Spleen (tissue), 7 donors: ENCODE measurements at regions not wholly inside any gene's neighbourhood (a gene's known extent, or its start where the extent isn't known, plus 50 kb on each side); places are given as distances from the start of the nearest gene placed in this dataset.

ENCODE experiments used
- POLR2A ChIP-seq, 3 donors: fragments of 450-650 bp; IDR thresholded peaks; one replicate each; pipeline ENCODE4 v1.5.1; 2017; ENCODE audit warnings: antibody characterized with exemption in 3 of 3, mild to moderate bottlenecking in 1 of 3
- TF ChIP-seq, protein P1 (sequence below), 11 experiments: fragments of 200-600 bp in 7 of 11; fragments of 450-650 bp in 4 of 11; sonication (generic) in 4 of 11; IDR thresholded peaks in 8 of 11; conservative IDR thresholded peaks in 3 of 11; 1 replicate in 7 of 11; 2 replicates in 4 of 11; pipeline versions ENCODE4 v1.4.0 to v1.8.0; 2016 to 2021; ENCODE audit warnings: antibody characterized with exemption in 11 of 11, inconsistent platforms in 4 of 11, mild to moderate bottlenecking in 1 of 11
- donor health status: DM: no; HTN: no; CAD: no; lungs with moderate emphysema.
- donor health status: DM: no; HTN: no; CAD: no.
- donor health status: DM: no; HTN: no; CAD: no.

- no peak for TF ChIP-seq POLR2A (IDR thresholded peaks at IDR 0.05)
- TF ChIP-seq, protein P1, sequence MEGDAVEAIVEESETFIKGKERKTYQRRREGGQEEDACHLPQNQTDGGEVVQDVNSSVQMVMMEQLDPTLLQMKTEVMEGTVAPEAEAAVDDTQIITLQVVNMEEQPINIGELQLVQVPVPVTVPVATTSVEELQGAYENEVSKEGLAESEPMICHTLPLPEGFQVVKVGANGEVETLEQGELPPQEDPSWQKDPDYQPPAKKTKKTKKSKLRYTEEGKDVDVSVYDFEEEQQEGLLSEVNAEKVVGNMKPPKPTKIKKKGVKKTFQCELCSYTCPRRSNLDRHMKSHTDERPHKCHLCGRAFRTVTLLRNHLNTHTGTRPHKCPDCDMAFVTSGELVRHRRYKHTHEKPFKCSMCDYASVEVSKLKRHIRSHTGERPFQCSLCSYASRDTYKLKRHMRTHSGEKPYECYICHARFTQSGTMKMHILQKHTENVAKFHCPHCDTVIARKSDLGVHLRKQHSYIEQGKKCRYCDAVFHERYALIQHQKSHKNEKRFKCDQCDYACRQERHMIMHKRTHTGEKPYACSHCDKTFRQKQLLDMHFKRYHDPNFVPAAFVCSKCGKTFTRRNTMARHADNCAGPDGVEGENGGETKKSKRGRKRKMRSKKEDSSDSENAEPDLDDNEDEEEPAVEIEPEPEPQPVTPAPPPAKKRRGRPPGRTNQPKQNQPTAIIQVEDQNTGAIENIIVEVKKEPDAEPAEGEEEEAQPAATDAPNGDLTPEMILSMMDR (IDR thresholded peaks at IDR 0.05 in 8 of 11, conservative IDR thresholded peaks at IDR 0.05 in 3 of 11) = no peak
Measured at GRCh38 chr4:171759274-171759673, 53.9 kb upstream of the GALNTL6 start.
